B cell (primary cell): ENCODE measurements at regions not wholly inside any gene's neighbourhood (a gene's known extent, or its start where the extent isn't known, plus 50 kb on each side); places are given as distances from the start of the nearest gene placed in this dataset.

Source experiments
- ATAC-seq: fragments of 200-7000 bp; cut with Tn5 transposase; one replicate; pipeline ENCODE4 v1.10.0; 2021; ENCODE audit warnings: low read depth, mild to moderate bottlenecking, moderate number of reproducible peaks, moderate library complexity
- CTCF ChIA-PET: fragments of 350-600 bp; sonication (Branson Sonifier 250); formaldehyde crosslinking; loops from one replicate; lab custom pipeline; 2021; ENCODE audit warnings: antibody characterized with exemption, inconsistent platforms; lab: Charles Lee
- POLR2A ChIA-PET: fragments of 350-600 bp; sonication (Branson Sonifier 250); formaldehyde crosslinking; loops from one replicate; lab custom pipeline; 2021; ENCODE audit warnings: antibody characterized with exemption; lab: Charles Lee
- DNase-seq: peaks from one replicate; pipeline ENCODE4 v3.0.0; 2013
- H2AFZ ChIP-seq: 2 replicates; pipeline ENCODE4 v1.6.1; 2012; ENCODE audit warnings: mild to moderate bottlenecking, low read depth, low read length; ENCODE audit not compliant: insufficient read depth, poor library complexity, severe bottlenecking
- H3K27ac ChIP-seq, 2 donors: 1 replicate in 1 of 2; 2 replicates in 1 of 2; pipeline ENCODE4 v1.5.1; 2012 to 2013; ENCODE audit warnings: low read length in 2 of 2, mild to moderate bottlenecking in 2 of 2, moderate library complexity in 1 of 2
- H3K27me3 ChIP-seq, 4 experiments: fragments of 200-600 bp in 1 of 4; sonication (generic) in 1 of 4; replicated peaks in 1 of 4; 1 replicate in 2 of 4; 2 replicates in 2 of 4; pipeline versions ENCODE4 v1.6.1 to v1.7.0; 2013 to 2016; ENCODE audit warnings: low read length in 3 of 4, mild to moderate bottlenecking in 2 of 4, mixed read lengths in 1 of 4, moderate library complexity in 1 of 4; ENCODE audit not compliant: insufficient read depth in 4 of 4, control insufficient read depth in 3 of 4; ENCODE audit errors: control extremely low read depth in 1 of 4
- H3K36me3 ChIP-seq, 2 experiments: replicated peaks in 1 of 2; 1 replicate in 1 of 2; 2 replicates in 1 of 2; pipeline versions ENCODE4 v1.6.1 to v1.7.1; 2013; ENCODE audit warnings: low read length in 1 of 2; ENCODE audit not compliant: insufficient read depth in 2 of 2, control insufficient read depth in 1 of 2; ENCODE audit errors: control extremely low read depth in 1 of 2, extremely low read depth in 1 of 2
- H3K4me1 ChIP-seq, 2 donors: fragments of 200-600 bp in 1 of 2; sonication (generic) in 1 of 2; 1 replicate in 1 of 2; 2 replicates in 1 of 2; pipeline versions ENCODE4 v1.5.1 to v1.6.1; 2013 to 2017; ENCODE audit warnings: low read length in 2 of 2; ENCODE audit not compliant: control insufficient read depth in 2 of 2, insufficient read depth in 2 of 2
- H3K4me2 ChIP-seq: replicated peaks from 2 replicates; pipeline ENCODE3; 2012; ENCODE audit warnings: mild to moderate bottlenecking, low read depth, low read length; ENCODE audit not compliant: poor library complexity, severe bottlenecking
- H3K4me3 ChIP-seq, 5 experiments: fragments of 200-600 bp in 1 of 5; sonication (generic) in 1 of 5; 1 replicate in 3 of 5; 2 replicates in 2 of 5; pipeline versions ENCODE4 v1.5.1 to v1.7.0; 2011 to 2016; ENCODE audit warnings: low read length in 4 of 5, mild to moderate bottlenecking in 4 of 5, low read depth in 2 of 5, control low read depth in 1 of 5, moderate library complexity in 1 of 5; ENCODE audit not compliant: insufficient read depth in 1 of 5; ENCODE audit errors: control extremely low read depth in 1 of 5, extremely low read depth in 1 of 5
- H3K79me2 ChIP-seq: fragments of 200-600 bp; sonication (generic); one replicate; pipeline ENCODE4 v1.6.0; 2016; ENCODE audit warnings: low read length; ENCODE audit not compliant: control insufficient read depth, insufficient read depth
- H3K9ac ChIP-seq: fragments of 200-600 bp; sonication (generic); 2 replicates; pipeline ENCODE4 v1.6.1; 2017; ENCODE audit warnings: mild to moderate bottlenecking, low read length, moderate library complexity
- H3K9me3 ChIP-seq, 3 donors: one replicate each; pipeline versions ENCODE4 v1.6.1 to v1.7.1; 2013; ENCODE audit warnings: low read length in 2 of 3; ENCODE audit not compliant: control insufficient read depth in 2 of 3, insufficient read depth in 1 of 3; ENCODE audit errors: control extremely low read depth in 1 of 3
- H4K20me1 ChIP-seq: 2 replicates; pipeline ENCODE4 v1.6.0; 2012; ENCODE audit warnings: mild to moderate bottlenecking, low read length; ENCODE audit not compliant: insufficient read depth, control insufficient read depth, poor library complexity, severe bottlenecking
- H3K27ac Mint-ChIP-seq: one replicate; pipeline ENCODE4 v1.8.0; 2021; ENCODE audit warnings: mixed read lengths
- H3K27me3 Mint-ChIP-seq: one replicate; pipeline ENCODE4 v1.8.0; 2021; ENCODE audit warnings: mixed read lengths
- H3K4me1 Mint-ChIP-seq: one replicate; pipeline ENCODE4 v1.8.0; 2021; ENCODE audit warnings: mixed read lengths
- H3K4me3 Mint-ChIP-seq: one replicate; pipeline ENCODE4 v1.8.0; 2021; ENCODE audit warnings: mixed read lengths
- H3K9me3 Mint-ChIP-seq: one replicate; pipeline ENCODE4 v1.8.0; 2022; ENCODE audit warnings: mixed read lengths; ENCODE audit not compliant: insufficient read depth
- EZH2 ChIP-seq: IDR thresholded peaks from 2 replicates; pipeline ENCODE4 v1.6.1; 2012; ENCODE audit warnings: borderline replicate concordance, low read depth, mild to moderate bottlenecking, moderate library complexity, low read length; ENCODE audit not compliant: insufficient read depth, poor library complexity, severe bottlenecking
- WGBS: methylation state at CpG from one replicate; pipeline ENCODE4 v1.1.5; 2013; ENCODE audit warnings: missing lambda C conversion rate; ENCODE audit not compliant: insufficient coverage; 5-methylcytosine and 5-hydroxymethylcytosine counted together
- intact Hi-C: fragments of 100-400 bp; cut with micrococcal nuclease; formaldehyde crosslinking; loops from one replicate; pipeline ENCODE4 v1.10.0; 2022
- TF ChIP-seq, protein P1 (sequence below): fragments of 200-600 bp; IDR thresholded peaks from one replicate; pipeline ENCODE4 v1.8.0; 2022; ENCODE audit warnings: antibody characterized with exemption, mild to moderate bottlenecking

GRCh38 chr1:115461526-115461925, 123.5 kb upstream of the NGF start:
- DNase-seq (no peak), ATAC-seq (no peak)
- 78% methylated on average over 5 of the region's 5 CpGs for WGBS
- Mint-ChIP-seq H3K4me3 (no peak overlapping the region), H3K4me1 (no peaks in the 10 kb centered on the region), H3K9me3 (no peaks in the 10 kb centered on the region), H3K27me3 (no peaks in the 10 kb centered on the region), H3K27ac (no peak overlapping the region)
- ChIA-PET POLR2A (no interaction called here), CTCF (no interaction called here)
- no peaks in the 10 kb centered on the region for H3K36me3 ChIP-seq
- H3K4me3 ChIP-seq: no peak overlapping the region
- intact Hi-C loops: no loop called here
- no peaks in the 10 kb centered on the region for H3K79me2 ChIP-seq
- no peak for TF ChIP-seq EZH2
- TF ChIP-seq, protein P1, sequence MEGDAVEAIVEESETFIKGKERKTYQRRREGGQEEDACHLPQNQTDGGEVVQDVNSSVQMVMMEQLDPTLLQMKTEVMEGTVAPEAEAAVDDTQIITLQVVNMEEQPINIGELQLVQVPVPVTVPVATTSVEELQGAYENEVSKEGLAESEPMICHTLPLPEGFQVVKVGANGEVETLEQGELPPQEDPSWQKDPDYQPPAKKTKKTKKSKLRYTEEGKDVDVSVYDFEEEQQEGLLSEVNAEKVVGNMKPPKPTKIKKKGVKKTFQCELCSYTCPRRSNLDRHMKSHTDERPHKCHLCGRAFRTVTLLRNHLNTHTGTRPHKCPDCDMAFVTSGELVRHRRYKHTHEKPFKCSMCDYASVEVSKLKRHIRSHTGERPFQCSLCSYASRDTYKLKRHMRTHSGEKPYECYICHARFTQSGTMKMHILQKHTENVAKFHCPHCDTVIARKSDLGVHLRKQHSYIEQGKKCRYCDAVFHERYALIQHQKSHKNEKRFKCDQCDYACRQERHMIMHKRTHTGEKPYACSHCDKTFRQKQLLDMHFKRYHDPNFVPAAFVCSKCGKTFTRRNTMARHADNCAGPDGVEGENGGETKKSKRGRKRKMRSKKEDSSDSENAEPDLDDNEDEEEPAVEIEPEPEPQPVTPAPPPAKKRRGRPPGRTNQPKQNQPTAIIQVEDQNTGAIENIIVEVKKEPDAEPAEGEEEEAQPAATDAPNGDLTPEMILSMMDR: no peak
- H3K27me3 ChIP-seq: no peaks in the 10 kb centered on the region
- no peak overlapping the region for H2AFZ ChIP-seq
- no peak overlapping the region for H3K4me2 ChIP-seq
- H4K20me1 ChIP-seq: no peaks in the 10 kb centered on the region
- H3K4me1 ChIP-seq: no peaks in the 10 kb centered on the region
- H3K27ac ChIP-seq: no peak overlapping the region
- peaks cover 0 to 4% (median 0%) of the 10 kb centered on the region in 3 donors for H3K9me3 ChIP-seq
- H3K9ac ChIP-seq: no peak overlapping the region

GRCh38 chr1:115459161-115459560, 121.1 kb upstream of the NGF start:
- H3K4me3 ChIP-seq: no peak overlapping the region
- H3K79me2 ChIP-seq: no peaks in the 10 kb centered on the region
- Mint-ChIP-seq H3K27ac (no peak overlapping the region), H3K27me3 (no peaks in the 10 kb centered on the region), H3K4me1 (no peaks in the 10 kb centered on the region), H3K4me3 (no peak overlapping the region), H3K9me3 (no peaks in the 10 kb centered on the region)
- 100% methylated on average over 3 of the region's 3 CpGs for WGBS
- H3K27me3 ChIP-seq: no peaks in the 10 kb centered on the region
- H3K36me3 ChIP-seq: no peaks in the 10 kb centered on the region
- H3K9ac ChIP-seq: no peak overlapping the region
- ChIA-PET POLR2A (no interaction called here), CTCF (no interaction called here)
- no peak overlapping the region for H2AFZ ChIP-seq
- H4K20me1 ChIP-seq: no peaks in the 10 kb centered on the region
- H3K27ac ChIP-seq: no peak overlapping the region
- H3K4me1 ChIP-seq: no peaks in the 10 kb centered on the region
- no peak overlapping the region for H3K4me2 ChIP-seq
- TF ChIP-seq EZH2: no peak
- TF ChIP-seq, protein P1: no peak
- DNase-seq (no peak), ATAC-seq (no peak)
- intact Hi-C loops: no loop called here
- peaks cover 0 to 4% (median 0%) of the 10 kb centered on the region in 3 donors for H3K9me3 ChIP-seq
